H1 (cell line): ENCODE measurements at regions not wholly inside any gene's neighbourhood (a gene's known extent, or its start where the extent isn't known, plus 50 kb on each side); places are given as distances from the start of the nearest gene placed in this dataset.

ENCODE experiments used
- CHD7 ChIP-seq: fragments of 300-600 bp; sonication (generic); IDR thresholded peaks from 2 replicates; pipeline ENCODE4 v1.7.1; 2012; ENCODE audit warnings: low read length, moderate library complexity, mild to moderate bottlenecking, inconsistent platforms; ENCODE audit not compliant: insufficient replicate concordance
- CREB1 ChIP-seq: IDR thresholded peaks from 2 replicates; pipeline ENCODE4 v1.6.1; 2012; ENCODE audit warnings: inconsistent platforms
- E2F6 ChIP-seq: IDR thresholded peaks from 2 replicates; pipeline ENCODE4 v1.6.1; 2012; ENCODE audit warnings: inconsistent platforms
- JUND ChIP-seq: IDR thresholded peaks from 2 replicates; pipeline ENCODE4 v1.6.1; 2011; ENCODE audit warnings: mild to moderate bottlenecking, improper control_type of control experiment, low read length
- TBP ChIP-seq: IDR thresholded peaks from 2 replicates; pipeline ENCODE4 v1.6.1; 2011; ENCODE audit warnings: low read depth, low read length, improper control_type of control experiment
- TCF12 ChIP-seq: IDR thresholded peaks from 2 replicates; pipeline ENCODE4 v1.6.1; 2011; ENCODE audit warnings: low read depth, mild to moderate bottlenecking, low read length

DNA sequence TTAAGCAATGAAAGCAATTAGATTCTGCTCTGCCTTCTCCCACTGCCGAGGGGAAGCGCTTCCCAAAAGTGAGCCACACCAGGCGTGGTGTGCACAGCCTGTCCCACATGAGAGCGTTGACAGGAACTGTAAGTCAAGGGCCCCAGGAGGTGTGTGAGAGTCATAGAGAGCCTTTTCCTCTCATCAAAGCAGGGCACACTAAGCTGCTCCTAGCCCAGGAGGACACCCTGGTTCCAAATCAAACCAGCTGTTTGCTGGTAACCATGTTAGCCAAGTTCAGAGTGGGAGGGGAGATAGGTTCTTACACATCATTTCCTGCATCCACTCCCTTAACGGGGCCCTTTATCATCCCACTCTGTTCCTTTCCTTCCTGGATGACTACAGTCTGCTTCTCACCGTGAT is 98.3 kb downstream of the SPTSSA start (continued):
- TF ChIP-seq CHD7 (no peak), JUND (no peak), TCF12 (no peak), CREB1 (no peak), E2F6 (no peak), TBP (no peak)
